ENCODE measurements at regions not wholly inside any gene's neighbourhood (a gene's known extent, or its start where the extent isn't known, plus 50 kb on each side); places are given as distances from the start of the nearest gene placed in this dataset.

- Histone ChIP-seq H3K4me1 (no peaks in the 10 kb centered on the region), H3K27me3 (no peaks in the 10 kb centered on the region), H3K4me3 (no peak overlapping the region), H3K36me3 (no peaks in the 10 kb centered on the region), H3K27ac (no peak overlapping the region), H3K9me3 (peaks cover 0 to 3% of the 10 kb centered on the region in 2 donors)
- TF ChIP-seq CTCF (IDR thresholded peaks at IDR 0.05) = no peak
- intact Hi-C loops (cut with DNase I) = no loop called here
- DNase-seq (ENCODE audit: low spot score in 2 of 2) = no peak
Measured at GRCh38 chr15:47861111-47861903, 144.0 kb downstream of the SEMA6D start.

DNA sequence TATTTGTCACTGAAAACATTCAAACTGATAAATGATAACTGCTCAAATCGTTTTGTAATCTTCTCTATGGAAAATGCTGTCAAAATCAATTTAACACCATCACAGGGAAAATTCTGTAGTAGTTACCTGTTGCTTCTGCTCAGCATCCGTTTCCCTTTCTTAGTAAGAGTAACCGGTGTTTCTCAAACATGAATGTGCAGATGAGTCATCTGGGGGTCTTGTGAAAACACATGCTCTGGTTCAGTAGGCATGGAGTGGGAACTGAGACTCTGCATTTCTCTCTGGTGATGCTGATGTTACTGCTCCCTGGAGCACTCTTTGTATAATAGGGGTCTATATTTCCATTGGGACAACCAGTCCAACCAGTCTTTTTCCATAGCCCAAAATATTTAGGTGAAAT, 145.1 kb downstream of the SEMA6D start:
- H3K9me3 ChIP-seq = peaks cover 0 to 3% of the 10 kb centered on the region in 2 donors
- intact Hi-C loops (cut with DNase I) = no loop called here
- H3K4me3 ChIP-seq = no peak overlapping the region
- DNase-seq (ENCODE audit: low spot score in 2 of 2) = no peak
- H3K36me3 ChIP-seq = no peaks in the 10 kb centered on the region
- H3K4me1 ChIP-seq = no peaks in the 10 kb centered on the region
- H3K27ac ChIP-seq = no peak overlapping the region
- no peak for TF ChIP-seq CTCF (IDR thresholded peaks at IDR 0.05)
- no peaks in the 10 kb centered on the region for H3K27me3 ChIP-seq

- no peak for TF ChIP-seq CTCF (IDR thresholded peaks at IDR 0.05)
- H3K27ac ChIP-seq = no peak overlapping the region
- H3K4me3 ChIP-seq = no peak overlapping the region
- DNase-seq (ENCODE audit: low spot score in 2 of 2) = no peak
- intact Hi-C loops (cut with DNase I) = no loop called here
- no peaks in the 10 kb centered on the region for H3K4me1 ChIP-seq
- no peaks in the 10 kb centered on the region for H3K36me3 ChIP-seq
- H3K27me3 ChIP-seq = no peaks in the 10 kb centered on the region
- H3K9me3 ChIP-seq = peaks cover 0 to 3% of the 10 kb centered on the region in 2 donors
Measured at GRCh38 chr15:47866446-47866845, 149.1 kb downstream of the SEMA6D start.

GRCh38 chr15:47870300-47870955, 153.1 kb downstream of the SEMA6D start:
- Histone ChIP-seq H3K9me3 (peaks cover 0 to 3% of the 10 kb centered on the region in 2 donors), H3K4me3 (no peak overlapping the region), H3K27me3 (no peaks in the 10 kb centered on the region), H3K4me1 (peaks cover 0 to 3% of the 10 kb centered on the region in 2 donors), H3K27ac (peak overlapping the region in 1 of 2 donors; percentile 19), H3K36me3 (no peaks in the 10 kb centered on the region)
- intact Hi-C loops (cut with DNase I) = loop anchor here (10.0 kb wide), 1 partner anchor 56 kb away; no protein-coding TSS in a partner anchor
- no peak for TF ChIP-seq CTCF (IDR thresholded peaks at IDR 0.05)
- no peak for DNase-seq (ENCODE audit: low spot score in 2 of 2)

DNA sequence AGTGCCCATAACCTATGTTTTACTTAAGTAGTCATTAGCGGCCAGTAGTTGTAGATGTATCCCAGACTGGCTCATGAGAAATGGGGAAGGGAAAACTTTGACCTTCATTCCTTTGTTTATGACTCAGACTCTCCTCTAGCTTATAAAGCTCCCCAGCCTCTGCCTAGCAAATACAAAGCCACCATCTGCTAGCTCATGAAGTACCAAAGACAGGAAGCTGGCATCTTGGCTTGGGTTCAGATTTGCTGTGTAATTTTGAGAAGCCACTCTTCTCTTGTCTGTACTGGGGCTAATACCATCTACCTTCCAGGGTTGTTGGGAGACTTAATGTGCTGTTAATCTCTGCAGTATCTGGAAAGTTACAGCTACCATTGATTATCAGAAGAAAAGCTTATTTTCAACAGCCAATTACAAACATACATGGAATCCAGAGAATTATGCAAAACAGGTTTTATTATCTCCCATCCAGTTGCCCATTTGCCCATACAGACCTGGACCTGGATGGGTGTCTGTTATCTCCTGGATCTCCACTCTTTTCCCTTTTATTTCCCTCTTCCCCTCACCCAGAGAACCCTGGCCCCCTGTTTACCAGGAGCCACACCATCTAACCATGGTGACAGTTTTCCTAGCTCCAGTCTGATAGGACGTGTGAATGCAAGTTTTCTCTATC, 153.8 kb downstream of the SEMA6D start:
- Histone ChIP-seq H3K27ac (peak overlapping the region in 1 of 2 donors; percentile 19), H3K4me1 (peaks cover 0 to 3% of the 10 kb centered on the region in 2 donors), H3K9me3 (no peaks in the 10 kb centered on the region), H3K27me3 (no peaks in the 10 kb centered on the region), H3K36me3 (no peaks in the 10 kb centered on the region), H3K4me3 (no peak overlapping the region)
- intact Hi-C loops (cut with DNase I) = loop anchor here (10.0 kb wide), 1 partner anchor 56 kb away; no protein-coding TSS in a partner anchor
- no peak for DNase-seq (ENCODE audit: low spot score in 2 of 2)
- no peak for TF ChIP-seq CTCF (IDR thresholded peaks at IDR 0.05)

Measured in ascending aorta (tissue), 2 donors.